K562 (cell line): ENCODE measurements at regions not wholly inside any gene's neighbourhood (a gene's known extent, or its start where the extent isn't known, plus 50 kb on each side); places are given as distances from the start of the nearest gene placed in this dataset.

Source experiments
- BCL6 ChIP-seq: fragments of 250-450 bp; sonication (Bioruptor Pico); IDR thresholded peaks from 2 replicates; pipeline ENCODE4 v1.4.0; 2020
- BRD4 ChIP-seq: fragments of 200-600 bp; sonication (generic); IDR thresholded peaks from 2 replicates; pipeline ENCODE4 v1.6.1; 2017; ENCODE audit warnings: inconsistent platforms
- CHCHD3 ChIP-seq: fragments of 250-450 bp; sonication (Bioruptor Pico); IDR thresholded peaks from 2 replicates; pipeline ENCODE4 v2.1.2; 2022; ENCODE audit warnings: mild to moderate bottlenecking
- CREB5 ChIP-seq: fragments of 250-450 bp; sonication (Bioruptor Pico); IDR thresholded peaks from 2 replicates; pipeline ENCODE4 v1.5.0; 2020; ENCODE audit warnings: mild to moderate bottlenecking
- CSDE1 ChIP-seq, 2 experiments: fragments of 450-650 bp; IDR thresholded peaks; 2 replicates each; pipeline ENCODE4 v1.6.1; 2016; ENCODE audit warnings: mild to moderate bottlenecking in 1 of 2
- FIP1L1 ChIP-seq: fragments of 200-400 bp; formaldehyde crosslinking; IDR thresholded peaks from 2 replicates; pipeline ENCODE4 v1.6.1; 2018; ENCODE audit warnings: mild to moderate bottlenecking, low read depth, low read length; ENCODE audit not compliant: poor library complexity, severe bottlenecking
- ILF3 ChIP-seq: fragments of 450-650 bp; IDR thresholded peaks from 2 replicates; pipeline ENCODE4 v1.6.1; 2018; ENCODE audit warnings: antibody characterized with exemption, mild to moderate bottlenecking, moderate library complexity, borderline replicate concordance
- MAFG ChIP-seq: fragments of 450-650 bp; conservative IDR thresholded peaks from 2 replicates; pipeline ENCODE4 v1.6.1; 2016; ENCODE audit warnings: missing genetic modification characterization, missing compliant biosample characterization
- NCOR1 ChIP-seq: fragments of 450-650 bp; IDR thresholded peaks from 2 replicates; pipeline ENCODE4 v1.6.1; 2016; ENCODE audit warnings: mild to moderate bottlenecking, moderate library complexity
- NFRKB ChIP-seq: fragments of 450-650 bp; IDR thresholded peaks from 2 replicates; pipeline ENCODE4 v1.6.1; 2016; ENCODE audit warnings: low read depth
- NKRF ChIP-seq: fragments of 450-650 bp; IDR thresholded peaks from 2 replicates; pipeline ENCODE4 v1.6.1; 2016; ENCODE audit warnings: borderline replicate concordance
- POLR3A ChIP-seq: IDR thresholded peaks from 2 replicates; pipeline ENCODE4 v1.6.1; 2011; ENCODE audit warnings: borderline replicate concordance, mild to moderate bottlenecking, moderate library complexity; ENCODE audit not compliant: insufficient read length, insufficient read depth; ENCODE audit errors: extremely low read depth
- PRDM10 ChIP-seq: fragments of 450-650 bp; IDR thresholded peaks from 2 replicates; pipeline ENCODE4 v1.6.1; 2018; ENCODE audit not compliant: partially characterized antibody
- RAD21 ChIP-seq, 2 experiments: fragments of 250-450 bp in 1 of 2; fragments of 450-650 bp in 1 of 2; sonication (Bioruptor Pico) in 1 of 2; formaldehyde crosslinking in 1 of 2; IDR thresholded peaks in 1 of 2; conservative IDR thresholded peaks in 1 of 2; 2 replicates each; pipeline versions ENCODE4 v1.4.0 to v1.8.0; 2020 to 2022; ENCODE audit warnings: mild to moderate bottlenecking in 2 of 2, moderate library complexity in 1 of 2
- SUPT5H ChIP-seq: fragments of 450-650 bp; IDR thresholded peaks from 2 replicates; pipeline ENCODE4 v1.6.1; 2016
- TAF7 ChIP-seq: fragments of 450-650 bp; IDR thresholded peaks from 2 replicates; pipeline ENCODE4 v1.6.1; 2016; ENCODE audit warnings: missing genetic modification characterization, missing compliant biosample characterization
- XRCC5 ChIP-seq: fragments of 200-400 bp; formaldehyde crosslinking; IDR thresholded peaks from 2 replicates; pipeline ENCODE4 v1.6.1; 2017; ENCODE audit warnings: low read depth, mild to moderate bottlenecking, low read length
- ZC3H4 ChIP-seq: sonication (generic); formaldehyde crosslinking; IDR thresholded peaks from 2 replicates; pipeline ENCODE4 v1.9.0; 2021; ENCODE audit warnings: missing genetic modification reagents, borderline replicate concordance
- ZNF175 ChIP-seq: fragments of 200-800 bp; sonication (Bioruptor generic); IDR thresholded peaks from 2 replicates; pipeline ENCODE4 v1.6.1; 2016; ENCODE audit warnings: low read depth, mild to moderate bottlenecking, missing genetic modification characterization, missing compliant biosample characterization
- ZNF778 ChIP-seq: fragments of 450-650 bp; formaldehyde crosslinking; IDR thresholded peaks from 2 replicates; pipeline ENCODE4 v1.4.0; 2020; ENCODE audit warnings: mild to moderate bottlenecking, moderate library complexity
- ZSCAN29 ChIP-seq: fragments of 450-650 bp; IDR thresholded peaks from 2 replicates; pipeline ENCODE4 v1.6.1; 2017

- TF ChIP-seq POLR3A (no peak), RAD21 (CRISPR knock-in tag; conservative IDR thresholded peaks at IDR 0.05 in 1 of 2, IDR thresholded peaks at IDR 0.05 in 1 of 2) (no peak), ZNF175 (CRISPR knock-in tag) (no peak), BRD4 (no peak), NFRKB (no peak), PRDM10 (no peak), MAFG (tag) (no peak), CHCHD3 (CRISPR knock-in tag) (no peak), XRCC5 (no peak), NKRF (no peak), ZC3H4 (no peak), CREB5 (CRISPR knock-in tag) (no peak), SUPT5H (no peak), BCL6 (CRISPR knock-in tag) (no peak), NCOR1 (no peak), TAF7 (no peak), CSDE1 (IDR thresholded peaks at IDR 0.05) (no peak), FIP1L1 (no peak), ZSCAN29 (no peak), ZNF778 (CRISPR knock-in tag) (no peak), ILF3 (no peak)
Observed at GRCh38 chr2:71276311-71277146, 49.6 kb upstream of the PAIP2B start (continued).
